Central memory CD8-positive, alpha-beta T cell (primary cell): ENCODE measurements at regions not wholly inside any gene's neighbourhood (a gene's known extent, or its start where the extent isn't known, plus 50 kb on each side); places are given as distances from the start of the nearest gene placed in this dataset.
"Not testable (repeated sequence)": the region's sequence is repeated elsewhere in the genome, so short reads cannot be mapped to it uniquely, and the experiment has no call there.

Source experiments
- ATAC-seq: fragments of 150-1000 bp; cut with Tn5 transposase; replicated peaks from 2 replicates; pipeline ENCODE4 v1.10.0; 2022; ENCODE audit warnings: mild to moderate bottlenecking, moderate FRiP score, moderate number of reproducible peaks; ENCODE audit not compliant: poor library complexity, severe bottlenecking; ENCODE audit errors: extremely low read depth
- DNase-seq, 2 donors: peaks; one replicate each; pipeline ENCODE4 v3.0.0; 2021; ENCODE audit warnings: low spot score in 2 of 2
- H3K27ac Mint-ChIP-seq: one replicate; pipeline ENCODE4 v1.8.0; 2022; ENCODE audit warnings: low read depth, mild to moderate bottlenecking, moderate library complexity, mixed read lengths
- H3K27me3 Mint-ChIP-seq: one replicate; pipeline ENCODE4 v1.8.0; 2022; ENCODE audit warnings: mixed read lengths
- H3K36me3 Mint-ChIP-seq: one replicate; pipeline ENCODE4 v1.8.0; 2022; ENCODE audit warnings: mild to moderate bottlenecking, moderate library complexity, mixed read lengths; ENCODE audit not compliant: insufficient read depth
- H3K4me1 Mint-ChIP-seq: one replicate; pipeline ENCODE4 v1.8.0; 2022; ENCODE audit warnings: mixed read lengths
- H3K4me3 Mint-ChIP-seq: one replicate; pipeline ENCODE4 v1.8.0; 2022; ENCODE audit warnings: mild to moderate bottlenecking, moderate library complexity, mixed read lengths
- H3K9me3 Mint-ChIP-seq: one replicate; pipeline ENCODE4 v1.8.0; 2022; ENCODE audit warnings: mixed read lengths

- no peak overlapping the region for H3K4me3 Mint-ChIP-seq
- no peaks in the 10 kb centered on the region for H3K4me1 Mint-ChIP-seq
- peaks cover 20% of the 10 kb centered on the region for H3K9me3 Mint-ChIP-seq
- ATAC-seq (no peak), DNase-seq (no peak)
- no peaks in the 10 kb centered on the region for H3K36me3 Mint-ChIP-seq
- no peak overlapping the region for H3K27ac Mint-ChIP-seq
- H3K27me3 Mint-ChIP-seq: no peaks in the 10 kb centered on the region
Measured at GRCh38 chrX:773292-774025, 142.9 kb downstream of the SHOX start.

GRCh38 chrX:771536-771935, 140.9 kb downstream of the SHOX start:
- H3K27ac Mint-ChIP-seq: no peak overlapping the region
- DNase-seq: no peak
- peaks cover 26% of the 10 kb centered on the region for H3K9me3 Mint-ChIP-seq
- H3K4me3 Mint-ChIP-seq: no peak overlapping the region
- no peak for ATAC-seq
- H3K36me3 Mint-ChIP-seq: no peaks in the 10 kb centered on the region
- H3K27me3 Mint-ChIP-seq: no peaks in the 10 kb centered on the region
- no peaks in the 10 kb centered on the region for H3K4me1 Mint-ChIP-seq

GRCh38 chrX:769796-770195, 139.2 kb downstream of the SHOX start:
- DNase-seq (no peak), ATAC-seq (no peak)
- H3K27me3 Mint-ChIP-seq: no peaks in the 10 kb centered on the region
- H3K27ac Mint-ChIP-seq: no peak overlapping the region
- H3K9me3 Mint-ChIP-seq: peaks cover 26% of the 10 kb centered on the region
- H3K4me1 Mint-ChIP-seq: no peaks in the 10 kb centered on the region
- H3K36me3 Mint-ChIP-seq: no peaks in the 10 kb centered on the region
- H3K4me3 Mint-ChIP-seq: no peak overlapping the region

- H3K27me3 Mint-ChIP-seq: no peaks in the 10 kb centered on the region
- no peak overlapping the region for H3K4me3 Mint-ChIP-seq
- ATAC-seq: no peak
- DNase-seq: no peak
- no peaks in the 10 kb centered on the region for H3K36me3 Mint-ChIP-seq
- H3K9me3 Mint-ChIP-seq: peaks cover 26% of the 10 kb centered on the region
- H3K4me1 Mint-ChIP-seq: no peaks in the 10 kb centered on the region
- no peak overlapping the region for H3K27ac Mint-ChIP-seq
Measured at GRCh38 chrX:768596-768995, 138.0 kb downstream of the SHOX start.

- Mint-ChIP-seq H3K27me3 (peaks cover 13% of the 10 kb centered on the region), H3K4me1 (no peaks in the 10 kb centered on the region), H3K4me3 (no peak overlapping the region), H3K36me3 (no peaks in the 10 kb centered on the region), H3K9me3 (peaks cover 21% of the 10 kb centered on the region), H3K27ac (no peak overlapping the region)
- no peak for DNase-seq
- ATAC-seq: no peak
Measured at GRCh38 chrX:758917-759316, 128.3 kb downstream of the SHOX start.

GRCh38 chrX:750812-751211, 120.2 kb downstream of the SHOX start:
- Mint-ChIP-seq H3K27ac (no peak overlapping the region), H3K9me3 (peaks cover 7% of the 10 kb centered on the region), H3K36me3 (peaks cover 1% of the 10 kb centered on the region)

GRCh38 chrX:750263-750662, 119.7 kb downstream of the SHOX start:
- Mint-ChIP-seq H3K4me1 (no peaks in the 10 kb centered on the region), H3K27me3 (no peaks in the 10 kb centered on the region), H3K36me3 (peaks cover 1% of the 10 kb centered on the region), H3K9me3 (peaks cover 11% of the 10 kb centered on the region), H3K27ac (no peak overlapping the region), H3K4me3 (no peak overlapping the region)
- no peak for ATAC-seq
- DNase-seq: no peak

More at GRCh38 chrX:750812-751211, 120.2 kb downstream of the SHOX start:
- no peak for ATAC-seq
- Mint-ChIP-seq H3K27me3 (no peaks in the 10 kb centered on the region), H3K4me3 (no peak overlapping the region), H3K4me1 (no peaks in the 10 kb centered on the region)
- no peak for DNase-seq

- no peak overlapping the region for H3K4me3 Mint-ChIP-seq
- no peak for DNase-seq
- H3K9me3 Mint-ChIP-seq: peaks cover 40% of the 10 kb centered on the region
- no peaks in the 10 kb centered on the region for H3K4me1 Mint-ChIP-seq
- no peak for ATAC-seq
- H3K27me3 Mint-ChIP-seq: no peaks in the 10 kb centered on the region
- H3K27ac Mint-ChIP-seq: no peak overlapping the region
- H3K36me3 Mint-ChIP-seq: peaks cover 1% of the 10 kb centered on the region
Measured at GRCh38 chrX:747176-747575, 116.6 kb downstream of the SHOX start.

- Mint-ChIP-seq H3K27ac (no peak overlapping the region), H3K4me1 (no peaks in the 10 kb centered on the region), H3K4me3 (no peak overlapping the region), H3K9me3 (peaks cover 26% of the 10 kb centered on the region), H3K27me3 (no peaks in the 10 kb centered on the region), H3K36me3 (no peaks in the 10 kb centered on the region)
- DNase-seq: no peak
- ATAC-seq: no peak
Measured at GRCh38 chrX:739611-740010, 109.0 kb downstream of the SHOX start.

GRCh38 chrX:737021-737420, 106.4 kb downstream of the SHOX start:
- not testable (repeated sequence) for H3K27me3 Mint-ChIP-seq, H3K4me1 Mint-ChIP-seq, DNase-seq, H3K27ac Mint-ChIP-seq, H3K9me3 Mint-ChIP-seq, H3K4me3 Mint-ChIP-seq, ATAC-seq, H3K36me3 Mint-ChIP-seq

GRCh38 chrX:734362-734761, 103.8 kb downstream of the SHOX start:
- no peak overlapping the region for H3K4me3 Mint-ChIP-seq
- H3K4me1 Mint-ChIP-seq: no peaks in the 10 kb centered on the region
- H3K27ac Mint-ChIP-seq: no peak overlapping the region
- no peak for ATAC-seq
- H3K9me3 Mint-ChIP-seq: peaks cover 10% of the 10 kb centered on the region
- no peaks in the 10 kb centered on the region for H3K36me3 Mint-ChIP-seq
- no peak for DNase-seq
- no peaks in the 10 kb centered on the region for H3K27me3 Mint-ChIP-seq

GRCh38 chrX:733961-734360, 103.4 kb downstream of the SHOX start:
- Mint-ChIP-seq H3K36me3 (no peaks in the 10 kb centered on the region), H3K4me1 (no peaks in the 10 kb centered on the region), H3K27ac (no peak overlapping the region), H3K9me3 (peaks cover 10% of the 10 kb centered on the region), H3K27me3 (no peaks in the 10 kb centered on the region), H3K4me3 (no peak overlapping the region)
- no peak for ATAC-seq
- no peak for DNase-seq

GRCh38 chrX:729583-730409, 99.2 kb downstream of the SHOX start:
- no peak for DNase-seq
- Mint-ChIP-seq H3K27me3 (no peaks in the 10 kb centered on the region), H3K27ac (no peak overlapping the region), H3K9me3 (peaks cover 10% of the 10 kb centered on the region), H3K36me3 (peaks cover 2% of the 10 kb centered on the region), H3K4me1 (no peaks in the 10 kb centered on the region), H3K4me3 (no peak overlapping the region)
- no peak for ATAC-seq
